IMR-90 (cell line): ENCODE measurements at regions not wholly inside any gene's neighbourhood (a gene's known extent, or its start where the extent isn't known, plus 50 kb on each side); places are given as distances from the start of the nearest gene placed in this dataset.

Experiments used
- ATAC-seq: fragments of 200-7000 bp; cut with Tn5 transposase; 2 replicates; pipeline ENCODE4 v1.9.1; 2020; ENCODE audit warnings: low read depth, mild to moderate bottlenecking, moderate library complexity
- BruUV-seq: library from RNA; stranded (reverse); fragments of 400-500 nt; replicated peaks from 2 replicates; lab custom pipeline; 2021; lab: Mats Ljungman, UMichigan
- CTCF ChIA-PET: fragments of 300-600 bp; formaldehyde crosslinking; extraction: SDS; loops from one replicate; lab custom pipeline; 2021; ENCODE audit warnings: antibody characterized with exemption; lab: Yijun Ruan, JAX
- POLR2A ChIA-PET: fragments of 300-600 bp; sonication (Branson Sonifier 250); formaldehyde crosslinking; loops from one replicate; lab custom pipeline; 2022; ENCODE audit warnings: antibody characterized with exemption; ENCODE audit not compliant: unreplicated experiment; lab: Charles Lee
- DNase-seq: peaks from one replicate; pipeline ENCODE4 v3.0.0; 2013
- H2AFZ ChIP-seq: replicated peaks from 2 replicates; pipeline ENCODE3; 2013; ENCODE audit warnings: low read length, mild to moderate bottlenecking; ENCODE audit not compliant: poor library complexity
- H2AK5ac ChIP-seq: 2 replicates; pipeline ENCODE4 v1.6.1; 2013; ENCODE audit warnings: low read depth, low read length, inconsistent platforms
- H2AK9ac ChIP-seq: replicated peaks from 2 replicates; pipeline ENCODE3; 2013; ENCODE audit warnings: mild to moderate bottlenecking, low read depth, low read length, moderate library complexity; ENCODE audit not compliant: poor library complexity
- H2BK120ac ChIP-seq: 2 replicates; pipeline ENCODE4 v1.6.1; 2013; ENCODE audit warnings: low read depth, low read length, inconsistent platforms
- H2BK15ac ChIP-seq: 3 replicates; pipeline ENCODE4 v1.6.1; 2013; ENCODE audit warnings: low read depth, low read length, inconsistent platforms
- H2BK20ac ChIP-seq: 2 replicates; pipeline ENCODE4 v1.6.1; 2013; ENCODE audit warnings: low read depth, mild to moderate bottlenecking, inconsistent platforms, low read length, moderate library complexity
- H2BK5ac ChIP-seq: 2 replicates; pipeline ENCODE4 v1.6.1; 2013; ENCODE audit warnings: mild to moderate bottlenecking, low read depth, low read length, inconsistent platforms; ENCODE audit not compliant: poor library complexity, severe bottlenecking
- H3K14ac ChIP-seq: replicated peaks from 2 replicates; pipeline ENCODE4 v1.6.1; 2013; ENCODE audit warnings: low read depth, low read length, inconsistent platforms
- H3K18ac ChIP-seq: 2 replicates; pipeline ENCODE4 v1.6.1; 2013; ENCODE audit warnings: low read depth, low read length, control low read depth
- H3K23ac ChIP-seq: 2 replicates; pipeline ENCODE4 v1.6.1; 2013; ENCODE audit warnings: low read depth, low read length, inconsistent platforms
- H3K27ac ChIP-seq: 2 replicates; pipeline ENCODE4 v1.5.1; 2013; ENCODE audit warnings: mild to moderate bottlenecking, control low read depth, low read length; ENCODE audit not compliant: insufficient read depth
- H3K27me3 ChIP-seq: 2 replicates; pipeline ENCODE4 v1.6.1; 2013; ENCODE audit warnings: low read length; ENCODE audit not compliant: control insufficient read depth, insufficient read depth
- H3K36me3 ChIP-seq: 2 replicates; pipeline ENCODE4 v1.6.1; 2013; ENCODE audit warnings: low read length, mixed read lengths; ENCODE audit not compliant: control insufficient read depth, insufficient read depth
- H3K4ac ChIP-seq: 2 replicates; pipeline ENCODE4 v1.6.1; 2013; ENCODE audit warnings: low read depth, low read length, inconsistent platforms
- H3K4me1 ChIP-seq: 2 replicates; pipeline ENCODE4 v1.6.1; 2013; ENCODE audit warnings: low read length, mixed read lengths; ENCODE audit not compliant: control insufficient read depth, insufficient read depth
- H3K4me2 ChIP-seq: 2 replicates; pipeline ENCODE4 v1.6.1; 2013; ENCODE audit warnings: low read depth, mild to moderate bottlenecking, control low read depth, low read length, moderate library complexity
- H3K4me3 ChIP-seq: 2 replicates; pipeline ENCODE4 v1.5.1; 2013; ENCODE audit warnings: low read depth, mild to moderate bottlenecking, control low read depth, low read length, moderate library complexity; ENCODE audit not compliant: insufficient read depth
- H3K56ac ChIP-seq: 2 replicates; pipeline ENCODE4 v1.6.1; 2013; ENCODE audit warnings: low read length, inconsistent platforms; ENCODE audit not compliant: insufficient read depth; ENCODE audit errors: extremely low read depth
- H3K79me1 ChIP-seq, 2 experiments: 2 replicates each; pipeline ENCODE4 v1.6.1; 2013; ENCODE audit warnings: low read length in 2 of 2, inconsistent platforms in 1 of 2, low read depth in 1 of 2
- H3K9ac ChIP-seq: 2 replicates; pipeline ENCODE4 v1.6.1; 2013; ENCODE audit warnings: low read depth, low read length, control low read depth
- H3K9me1 ChIP-seq: 2 replicates; pipeline ENCODE4 v1.6.1; 2013; ENCODE audit warnings: low read length, inconsistent platforms; ENCODE audit not compliant: insufficient read depth
- H3K9me3 ChIP-seq: 2 replicates; pipeline ENCODE4 v1.6.1; 2013; ENCODE audit warnings: low read length; ENCODE audit not compliant: control insufficient read depth, insufficient read depth
- H4K20me1 ChIP-seq: 2 replicates; pipeline ENCODE4 v1.6.1; 2013; ENCODE audit warnings: low read length, inconsistent platforms; ENCODE audit not compliant: insufficient read depth
- H4K5ac ChIP-seq: 2 replicates; pipeline ENCODE4 v1.6.1; 2013; ENCODE audit warnings: mild to moderate bottlenecking, low read depth, low read length, control low read depth
- H4K8ac ChIP-seq, 2 experiments: 2 replicates each; pipeline ENCODE4 v1.6.1; 2013; ENCODE audit warnings: low read depth in 2 of 2, low read length in 2 of 2, control low read depth in 1 of 2, inconsistent platforms in 1 of 2
- H4K91ac ChIP-seq: 2 replicates; pipeline ENCODE4 v1.6.1; 2013; ENCODE audit warnings: low read depth, low read length, inconsistent platforms; ENCODE audit not compliant: insufficient read depth
- MAFK ChIP-seq: IDR thresholded peaks from 2 replicates; pipeline ENCODE4 v1.6.1; 2012; ENCODE audit warnings: low read depth, low read length, improper control_type of control experiment
- RFX5 ChIP-seq: IDR thresholded peaks from 2 replicates; pipeline ENCODE4 v1.8.0; 2012; ENCODE audit warnings: low read depth, mild to moderate bottlenecking, low read length, moderate library complexity
- WGBS, 2 experiments: methylation state at CpG; one replicate each; pipeline versions ENCODE4 v1.1.5 to v1.1.7; 2013; ENCODE audit warnings: missing lambda C conversion rate in 2 of 2; ENCODE audit not compliant: insufficient read length in 1 of 2; ENCODE audit errors: extremely low coverage in 2 of 2; 5-methylcytosine and 5-hydroxymethylcytosine counted together
- dilution Hi-C: fragments of 300-500 bp; cut with HindIII; formaldehyde crosslinking; loops from one replicate; pipeline ENCODE4 v1.14.3; 2018; ENCODE audit warnings: low sequenced_read_pairs; ENCODE audit not compliant: unreplicated experiment
- in situ Hi-C: fragments of 300-500 bp; cut with MboI; formaldehyde crosslinking; loops from 3 replicates; pipeline ENCODE4 v1.14.3; 2019; ENCODE audit warnings: low sequenced_read_pairs, inconsistent platforms, mixed read lengths
- intact Hi-C: fragments of 100-400 bp; cut with micrococcal nuclease; formaldehyde crosslinking; loops from 2 replicates; pipeline ENCODE4 v1.10.0; 2022

- no peak overlapping the region for H3K56ac ChIP-seq
- dilution Hi-C loops, result no loop called here
- DNase-seq, result no peak
Observed at GRCh38 chr4:4696530-4696929, 154.7 kb upstream of the STX18 start.

More at GRCh38 chr4:4696530-4696929, 154.7 kb upstream of the STX18 start:
- no peak overlapping the region for H2BK15ac ChIP-seq
- H2BK20ac ChIP-seq, result no peak overlapping the region
- H4K20me1 ChIP-seq, result no peaks in the 10 kb centered on the region
- H3K4me2 ChIP-seq, result no peak overlapping the region
- H3K4me3 ChIP-seq, result no peak overlapping the region
- no peak overlapping the region for H2BK5ac ChIP-seq
- no TSS peak for BruUV-seq
- no peak overlapping the region for H3K14ac ChIP-seq
- no peak overlapping the region for H4K5ac ChIP-seq
- H2AFZ ChIP-seq, result no peak overlapping the region
- no peak overlapping the region for H3K4ac ChIP-seq
- no peak overlapping the region for H3K27ac ChIP-seq
- intact Hi-C loops (no loop called here), in situ Hi-C loops (no loop called here)
- H3K23ac ChIP-seq, result no peak overlapping the region
- no peak overlapping the region for H4K8ac ChIP-seq
- POLR2A ChIA-PET, result no interaction called here
- no peaks in the 10 kb centered on the region for H3K79me1 ChIP-seq
- H4K91ac ChIP-seq, result no peak overlapping the region
- ATAC-seq, result no peak
- H3K9ac ChIP-seq, result no peak overlapping the region
- H2AK9ac ChIP-seq, result no peak overlapping the region
- H2AK5ac ChIP-seq, result no peak overlapping the region
- H3K27me3 ChIP-seq, result peaks cover 15% of the 10 kb centered on the region
- TF ChIP-seq RFX5, result no peak
- no peak for TF ChIP-seq MAFK
- H3K36me3 ChIP-seq, result no peaks in the 10 kb centered on the region
- CTCF ChIA-PET, result no interaction called here
- WGBS, 2 experiments, result 84% methylated on average over 7 of the region's 9 CpGs; no CpG with 5 or more reads in 1 of the 2 experiments
- H3K9me1 ChIP-seq, result no peaks in the 10 kb centered on the region; the same call in 1 of the 2 replicates
- H3K4me1 ChIP-seq, result no peaks in the 10 kb centered on the region
- H3K9me3 ChIP-seq, result no peaks in the 10 kb centered on the region
- H3K18ac ChIP-seq, result no peak overlapping the region
- no peak overlapping the region for H2BK120ac ChIP-seq
